ENCODE measurements at regions not wholly inside any gene's neighbourhood (a gene's known extent, or its start where the extent isn't known, plus 50 kb on each side); places are given as distances from the start of the nearest gene placed in this dataset.

DNA sequence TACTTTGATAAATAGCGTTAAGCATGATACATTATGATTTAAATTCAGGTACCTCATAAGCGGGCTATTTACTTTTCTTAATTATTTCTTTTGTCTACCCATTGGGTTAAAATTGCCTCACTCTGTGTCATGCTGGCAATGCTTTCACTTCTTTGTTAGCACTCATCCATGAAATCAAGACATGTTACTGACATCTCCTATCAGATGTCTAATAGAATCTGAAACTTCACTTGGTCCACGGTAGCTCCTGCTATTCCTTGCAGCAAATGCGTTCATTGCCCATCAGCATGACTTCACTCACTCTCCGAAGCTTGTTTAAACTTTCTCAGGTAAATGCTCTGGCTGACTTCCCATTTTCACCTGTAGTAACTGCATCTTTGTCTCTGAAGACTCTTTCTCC lies 193.5 kb upstream of the EDIL3 start:
- Mint-ChIP-seq H3K4me1 (no peaks in the 10 kb centered on the region), H3K36me3 (no peaks in the 10 kb centered on the region), H3K27ac (no peak overlapping the region), H3K9me3 (no peaks in the 10 kb centered on the region), H3K4me3 (no peak overlapping the region), H3K27me3 (ENCODE audit: low read depth) (no peaks in the 10 kb centered on the region)
- DNase-seq (ENCODE audit: low spot score in 2 of 2, unreplicated experiment in 2 of 2) = no peak
- TF ChIP-seq, protein P1, sequence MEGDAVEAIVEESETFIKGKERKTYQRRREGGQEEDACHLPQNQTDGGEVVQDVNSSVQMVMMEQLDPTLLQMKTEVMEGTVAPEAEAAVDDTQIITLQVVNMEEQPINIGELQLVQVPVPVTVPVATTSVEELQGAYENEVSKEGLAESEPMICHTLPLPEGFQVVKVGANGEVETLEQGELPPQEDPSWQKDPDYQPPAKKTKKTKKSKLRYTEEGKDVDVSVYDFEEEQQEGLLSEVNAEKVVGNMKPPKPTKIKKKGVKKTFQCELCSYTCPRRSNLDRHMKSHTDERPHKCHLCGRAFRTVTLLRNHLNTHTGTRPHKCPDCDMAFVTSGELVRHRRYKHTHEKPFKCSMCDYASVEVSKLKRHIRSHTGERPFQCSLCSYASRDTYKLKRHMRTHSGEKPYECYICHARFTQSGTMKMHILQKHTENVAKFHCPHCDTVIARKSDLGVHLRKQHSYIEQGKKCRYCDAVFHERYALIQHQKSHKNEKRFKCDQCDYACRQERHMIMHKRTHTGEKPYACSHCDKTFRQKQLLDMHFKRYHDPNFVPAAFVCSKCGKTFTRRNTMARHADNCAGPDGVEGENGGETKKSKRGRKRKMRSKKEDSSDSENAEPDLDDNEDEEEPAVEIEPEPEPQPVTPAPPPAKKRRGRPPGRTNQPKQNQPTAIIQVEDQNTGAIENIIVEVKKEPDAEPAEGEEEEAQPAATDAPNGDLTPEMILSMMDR (IDR thresholded peaks at IDR 0.05; ENCODE audit: unreplicated experiment) = no peak

DNA sequence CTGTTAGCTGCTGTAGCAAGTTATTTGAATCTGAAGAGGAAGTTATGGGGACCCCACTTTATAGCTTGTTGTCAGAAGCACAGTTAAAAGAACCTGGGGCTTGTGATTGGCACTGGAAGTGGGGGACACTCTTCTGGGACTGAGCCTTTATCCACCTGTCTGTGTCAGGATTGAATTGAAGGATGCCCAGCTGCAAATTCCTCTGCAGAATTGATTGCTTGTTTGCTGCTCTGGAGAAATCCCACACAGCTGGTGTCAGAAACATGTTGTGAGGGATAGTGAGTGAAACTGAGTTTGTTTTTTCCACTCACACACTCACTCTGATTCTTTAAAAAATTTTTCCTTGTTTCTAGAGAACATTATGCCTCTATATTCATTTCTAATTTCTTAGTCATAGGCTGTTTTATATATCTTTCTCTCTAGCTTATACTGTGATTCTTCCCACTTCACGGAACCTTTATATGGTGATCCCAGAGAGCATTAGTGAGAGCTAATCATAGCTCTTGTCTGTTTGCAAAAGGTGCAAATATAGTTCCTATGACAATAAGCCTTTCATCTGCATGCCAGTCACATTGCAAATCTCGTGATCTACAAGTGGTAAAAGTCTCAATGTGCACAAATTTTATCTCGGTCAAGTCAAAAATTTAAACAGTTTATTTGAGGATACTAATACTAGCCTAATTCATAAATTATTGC lies 188.5 kb upstream of the EDIL3 start:
- Mint-ChIP-seq H3K4me1 (no peaks in the 10 kb centered on the region), H3K9me3 (no peaks in the 10 kb centered on the region), H3K4me3 (no peak overlapping the region), H3K27me3 (ENCODE audit: low read depth) (no peaks in the 10 kb centered on the region), H3K36me3 (no peaks in the 10 kb centered on the region), H3K27ac (no peak overlapping the region)
- TF ChIP-seq, protein P1 (IDR thresholded peaks at IDR 0.05; ENCODE audit: unreplicated experiment) = no peak
- DNase-seq (ENCODE audit: low spot score in 2 of 2, unreplicated experiment in 2 of 2) = no peak

DNA sequence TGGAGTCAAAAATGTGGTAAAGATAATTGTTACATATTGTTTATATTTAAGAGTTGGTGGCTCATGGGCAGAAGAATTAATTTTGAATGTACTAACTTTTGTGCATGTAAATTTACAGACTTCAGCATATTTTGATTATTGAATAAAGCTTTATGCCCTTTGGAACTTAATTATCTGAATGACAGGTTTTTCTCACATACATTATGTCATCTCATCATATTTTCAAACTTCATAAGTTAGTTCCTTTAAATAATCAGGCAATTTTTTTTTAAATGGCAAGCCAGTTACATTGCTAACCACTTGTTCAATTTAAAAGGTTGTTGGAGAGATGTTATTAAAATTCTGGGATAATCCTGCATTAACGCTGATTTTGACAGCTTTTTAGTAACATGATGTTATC lies 184.6 kb upstream of the EDIL3 start:
- H3K27ac Mint-ChIP-seq = no peak overlapping the region
- no peaks in the 10 kb centered on the region for H3K9me3 Mint-ChIP-seq
- no peaks in the 10 kb centered on the region for H3K36me3 Mint-ChIP-seq
- H3K4me3 Mint-ChIP-seq = no peak overlapping the region
- no peaks in the 10 kb centered on the region for H3K27me3 Mint-ChIP-seq (ENCODE audit: low read depth)
- DNase-seq (ENCODE audit: low spot score in 2 of 2, unreplicated experiment in 2 of 2) = no peak
- TF ChIP-seq, protein P1 (IDR thresholded peaks at IDR 0.05; ENCODE audit: unreplicated experiment) = no peak
- peaks cover 4% of the 10 kb centered on the region for H3K4me1 Mint-ChIP-seq

DNA sequence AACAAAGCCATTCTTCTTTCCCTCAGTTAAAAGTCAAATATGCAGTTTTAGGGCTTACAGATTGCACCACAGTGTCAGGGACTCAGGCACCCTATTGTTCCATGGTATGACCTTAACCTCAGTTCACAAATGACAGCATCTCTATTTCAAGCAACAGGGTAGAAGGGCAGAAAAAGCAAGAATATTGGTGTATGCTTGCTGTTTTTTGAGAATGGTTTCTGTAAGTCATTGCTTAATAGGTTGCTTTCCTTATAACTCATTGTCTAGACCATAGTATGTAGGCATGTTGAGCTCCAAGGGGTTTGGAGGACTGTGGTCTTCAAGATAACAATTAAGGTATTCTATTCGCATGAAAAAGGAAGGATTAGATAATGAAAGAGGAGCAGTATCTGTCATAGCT lies 183.5 kb upstream of the EDIL3 start:
- peaks cover 4% of the 10 kb centered on the region for H3K4me1 Mint-ChIP-seq
- DNase-seq (ENCODE audit: low spot score in 2 of 2, unreplicated experiment in 2 of 2) = no peak
- H3K27ac Mint-ChIP-seq = no peak overlapping the region
- no peaks in the 10 kb centered on the region for H3K36me3 Mint-ChIP-seq
- no peak overlapping the region for H3K4me3 Mint-ChIP-seq
- TF ChIP-seq, protein P1 (IDR thresholded peaks at IDR 0.05; ENCODE audit: unreplicated experiment) = no peak
- no peaks in the 10 kb centered on the region for H3K27me3 Mint-ChIP-seq (ENCODE audit: low read depth)
- H3K9me3 Mint-ChIP-seq = no peaks in the 10 kb centered on the region

DNA sequence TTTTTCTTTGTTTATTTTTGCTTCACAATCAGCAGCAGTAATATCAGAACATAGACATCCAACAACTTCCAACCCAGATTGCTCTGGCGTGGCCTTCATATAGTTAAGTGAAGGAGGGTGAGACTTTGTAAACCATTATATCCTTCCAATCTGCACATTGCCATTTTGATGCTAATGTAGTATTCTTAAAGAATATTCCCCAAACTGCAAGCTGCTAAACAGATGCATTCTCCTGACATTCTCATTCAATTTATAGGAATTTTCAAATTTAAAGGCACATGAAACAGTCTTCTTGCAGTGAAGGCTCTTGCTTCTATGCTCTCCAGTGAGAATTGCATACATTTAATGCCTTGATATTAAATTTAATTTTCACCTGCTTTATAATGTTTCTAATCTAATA lies 181.2 kb upstream of the EDIL3 start:
- Mint-ChIP-seq H3K4me1 (peaks cover 4% of the 10 kb centered on the region), H3K36me3 (no peaks in the 10 kb centered on the region), H3K9me3 (no peaks in the 10 kb centered on the region), H3K4me3 (no peak overlapping the region), H3K27ac (no peak overlapping the region), H3K27me3 (ENCODE audit: low read depth) (no peaks in the 10 kb centered on the region)
- TF ChIP-seq, protein P1 (IDR thresholded peaks at IDR 0.05; ENCODE audit: unreplicated experiment) = no peak
- DNase-seq (ENCODE audit: low spot score in 2 of 2, unreplicated experiment in 2 of 2) = no peak
